Stimulated activated naive CD4-positive, alpha-beta T cell (primary cell): ENCODE measurements at regions not wholly inside any gene's neighbourhood (a gene's known extent, or its start where the extent isn't known, plus 50 kb on each side); places are given as distances from the start of the nearest gene placed in this dataset.
"Not testable (repeated sequence)": the region's sequence is repeated elsewhere in the genome, so short reads cannot be mapped to it uniquely, and the experiment has no call there.

Experiments
- DNase-seq, 6 experiments: peaks; one replicate each; lab custom pipeline; 2025; lab: John Stamatoyannopoulos, UW

DNA sequence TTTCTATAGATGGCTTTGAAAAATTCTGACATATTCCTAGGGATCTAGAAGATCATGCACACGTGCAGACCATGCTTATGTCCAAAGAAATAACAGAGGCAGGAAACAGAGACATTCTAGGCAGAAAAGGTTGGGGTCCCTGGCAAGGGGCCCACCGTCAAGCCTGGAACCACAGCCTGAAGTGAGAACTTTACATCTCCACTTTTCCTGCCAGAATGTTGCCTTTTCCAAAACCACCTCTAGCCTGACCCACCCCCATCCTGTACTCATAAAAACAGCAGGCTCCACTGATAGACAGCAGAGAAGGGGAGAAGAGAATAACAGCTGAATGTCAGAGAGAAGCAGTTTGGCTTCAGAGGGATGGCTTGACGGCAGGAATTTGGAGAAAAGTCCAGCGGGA is 257.3 kb upstream of the NT5E start:
- DNase-seq: no peak

DNA sequence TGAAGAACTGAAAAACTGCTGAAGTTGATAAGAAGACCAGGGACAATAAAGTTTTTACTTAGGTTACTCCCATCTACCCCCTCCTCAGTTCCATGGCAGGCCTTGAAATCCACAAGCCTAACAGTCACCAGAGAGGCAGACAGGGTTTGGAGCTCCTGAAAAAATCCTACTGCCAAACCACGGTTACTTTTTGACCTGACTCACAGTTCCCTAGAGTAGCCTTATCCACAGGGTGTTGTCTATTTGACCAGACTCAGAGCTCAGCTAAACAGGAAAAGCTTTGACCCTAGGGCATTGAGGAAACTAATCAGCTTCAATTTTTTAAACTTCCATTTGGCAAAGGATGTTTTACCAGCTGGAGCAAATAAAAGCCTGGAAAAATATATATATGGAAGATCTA is 257.7 kb upstream of the NT5E start:
- no peak for DNase-seq

DNA sequence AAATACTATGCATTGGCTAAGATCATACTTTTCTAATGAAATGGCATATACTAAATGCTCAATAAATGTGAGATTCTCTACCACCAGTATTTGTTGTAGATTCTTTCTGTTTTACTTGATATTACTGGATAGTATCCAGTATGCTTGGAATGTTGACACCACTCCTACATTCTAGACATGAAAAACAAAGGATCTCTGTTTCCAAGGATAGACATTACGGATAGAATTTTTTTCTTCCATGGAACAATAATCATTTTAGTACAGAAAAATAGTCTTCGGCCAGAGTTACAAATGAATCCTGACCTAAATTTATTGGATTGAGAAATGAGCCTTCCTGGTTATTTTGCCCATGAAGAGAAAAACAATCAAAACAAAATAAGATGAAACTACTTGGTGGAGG is 258.2 kb upstream of the NT5E start:
- no peak for DNase-seq

DNA sequence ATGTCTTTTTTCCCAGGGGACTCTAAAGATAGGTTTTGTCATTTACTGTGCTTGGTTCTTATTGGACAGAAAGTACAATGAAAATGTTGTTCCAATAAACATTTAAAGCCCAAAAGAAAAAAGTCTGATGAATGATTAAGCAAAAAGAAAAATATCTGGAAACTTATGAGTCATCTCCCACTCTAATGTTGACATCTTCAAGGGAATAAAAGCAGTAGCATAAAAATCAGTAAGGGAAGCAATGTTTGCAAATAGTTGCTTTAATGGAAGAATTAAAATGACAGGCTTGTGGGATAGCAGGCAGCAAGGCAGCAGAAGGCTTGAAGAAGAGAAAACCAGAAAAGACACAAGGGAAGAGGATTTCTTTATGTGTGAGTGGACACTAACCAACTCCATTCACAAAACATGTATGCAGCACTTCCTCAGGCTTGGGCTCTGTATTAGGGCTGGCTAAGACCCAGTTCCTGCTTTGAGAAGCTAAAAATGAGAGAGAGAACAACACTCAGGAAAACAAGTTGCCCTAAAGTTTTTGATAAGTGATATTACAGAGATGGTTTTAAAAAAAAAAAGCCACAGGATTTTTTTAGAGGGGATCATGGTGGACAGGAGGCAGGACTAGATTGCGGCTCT is 263.2 kb upstream of the NT5E start:
- no peak for DNase-seq

DNA sequence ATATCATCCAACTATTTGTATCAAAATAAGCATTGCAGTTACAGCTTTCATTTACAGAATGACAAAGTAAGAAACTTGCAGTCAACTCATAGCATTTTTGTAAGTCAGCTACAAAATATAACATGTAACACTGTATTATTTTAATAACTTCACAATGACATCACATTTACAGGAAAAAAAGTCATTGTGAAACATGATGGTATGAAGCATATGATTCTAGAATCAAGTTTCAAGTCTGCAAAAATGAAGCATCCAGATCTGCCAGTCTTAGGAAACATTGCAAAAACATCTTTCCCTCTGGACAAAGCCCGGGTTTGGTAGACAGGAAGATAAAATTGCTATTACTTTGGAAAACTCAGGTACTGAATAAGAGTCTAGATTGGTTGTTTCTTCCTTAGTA is 263.9 kb upstream of the NT5E start:
- DNase-seq: no peak

DNA sequence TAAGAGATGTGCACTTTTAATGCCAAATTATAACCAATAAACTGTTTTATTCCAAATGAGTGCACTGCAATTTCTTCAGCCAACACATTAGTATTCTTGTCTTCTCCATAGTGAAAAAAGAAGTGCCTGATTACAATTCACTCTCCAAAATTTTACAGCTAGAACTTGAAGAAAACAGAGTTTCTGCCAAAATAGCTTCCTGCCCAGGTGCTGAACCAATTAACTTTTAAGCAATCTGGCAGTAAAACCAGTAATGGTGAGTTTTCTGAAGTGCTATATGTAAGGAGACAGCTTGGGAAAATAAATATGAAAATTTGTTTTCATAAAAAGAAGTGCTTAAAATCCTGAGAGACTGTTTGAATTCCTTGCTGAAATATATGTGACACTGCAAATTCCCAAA is 266.0 kb upstream of the NT5E start:
- DNase-seq: no peak

DNA sequence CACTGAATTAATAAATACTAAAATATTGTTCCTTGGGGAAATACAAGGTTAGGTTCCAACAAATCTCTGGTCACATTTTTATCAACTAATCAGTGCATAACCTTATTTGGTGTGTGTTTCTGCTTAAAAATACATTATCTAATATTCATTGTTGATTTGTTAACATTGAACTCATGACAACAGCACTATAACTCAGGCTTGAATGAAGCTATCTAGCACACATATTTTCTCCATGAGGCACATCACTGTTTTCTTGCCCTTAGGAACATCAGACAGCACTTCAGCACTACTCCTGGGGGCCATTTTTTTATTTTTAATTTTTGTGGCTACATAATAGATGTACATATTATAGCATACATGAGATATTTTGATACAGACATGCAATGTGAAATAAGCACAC is 277.2 kb upstream of the NT5E start:
- DNase-seq: no peak

DNA sequence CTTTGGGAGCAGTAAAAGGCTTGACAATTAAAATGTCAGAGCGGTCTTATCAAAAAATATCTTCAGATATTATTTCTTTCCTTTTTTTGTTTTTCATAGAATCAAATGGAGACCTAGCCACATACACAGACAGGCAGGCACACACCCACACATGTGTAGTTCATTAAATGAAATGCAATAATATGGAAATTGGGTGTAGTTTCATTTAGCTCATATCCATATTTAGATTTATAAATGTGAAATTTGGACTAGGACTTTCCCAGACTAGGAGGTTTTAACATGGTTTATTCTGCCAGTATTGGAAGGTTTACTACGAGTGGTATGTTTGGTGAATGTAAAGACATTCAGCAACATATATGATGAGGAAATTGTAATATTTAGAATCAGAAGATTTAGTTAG is 277.7 kb upstream of the NT5E start:
- no peak for DNase-seq

DNA sequence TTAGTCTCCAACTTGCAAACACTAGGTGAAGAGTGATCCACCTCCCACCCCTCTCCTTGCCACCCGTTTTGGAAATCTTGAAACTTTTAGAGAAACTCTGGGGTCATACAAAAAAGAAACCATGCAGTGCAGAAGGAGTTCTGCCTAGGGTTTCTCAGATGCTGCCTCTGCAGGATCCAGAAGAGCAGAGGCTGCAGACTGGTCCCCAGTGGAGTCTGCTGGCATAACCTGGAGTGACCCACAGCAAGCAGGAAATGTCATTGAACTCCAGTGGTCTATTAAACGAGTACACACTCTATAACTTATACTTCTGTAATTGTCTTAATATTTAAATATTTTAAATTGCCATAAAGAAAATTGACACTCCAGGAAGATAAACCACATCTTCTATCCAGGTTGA is 280.7 kb upstream of the NT5E start:
- DNase-seq: no peak

DNA sequence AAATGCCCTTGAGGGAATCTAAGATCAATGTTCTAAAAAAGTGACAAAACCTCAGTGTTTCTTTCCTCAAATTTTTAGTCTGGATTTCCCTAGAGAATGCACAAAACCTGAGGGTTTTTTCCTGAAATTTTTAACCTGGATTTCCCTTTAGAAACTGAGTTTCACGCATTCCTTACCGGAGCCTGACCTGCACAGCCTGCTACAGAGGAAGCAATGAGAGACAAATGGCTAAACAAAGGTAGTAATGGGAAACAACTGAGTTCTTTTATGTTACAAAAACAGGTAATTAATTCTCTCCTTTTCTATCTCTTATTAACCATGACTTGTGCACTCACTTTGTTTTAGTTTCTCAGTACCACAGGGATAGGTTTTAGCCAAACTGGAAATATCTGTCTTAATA is 281.7 kb upstream of the NT5E start:
- no peak for DNase-seq

DNA sequence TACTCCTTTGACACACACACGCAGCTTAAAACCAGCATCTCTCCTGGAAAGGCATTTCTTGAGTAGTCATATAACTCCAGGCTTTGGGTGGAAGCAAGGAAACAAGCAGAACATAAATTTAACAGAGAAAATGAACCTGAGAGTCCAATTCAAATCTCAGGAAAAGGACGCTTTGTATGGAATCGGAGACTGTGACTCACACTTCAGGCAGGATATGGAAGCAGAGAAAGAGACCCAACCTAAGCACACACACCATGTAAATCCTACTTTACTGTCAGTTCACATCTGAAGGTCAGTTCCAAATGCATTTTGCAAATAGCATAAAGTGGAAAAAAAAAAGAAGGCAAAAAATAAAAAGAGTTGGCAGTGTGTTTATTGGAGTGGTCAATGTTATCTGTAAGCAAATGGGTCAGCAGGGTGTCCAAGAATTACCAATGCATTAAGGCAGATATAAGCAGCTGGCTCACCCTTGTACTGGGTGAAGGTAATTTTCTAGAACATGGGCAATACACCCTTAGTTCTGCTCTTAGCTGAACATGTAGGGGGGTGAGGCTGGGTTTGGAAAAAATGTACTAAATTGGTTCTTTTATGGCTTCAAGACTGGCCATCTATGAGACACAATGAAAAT is 283.7 kb upstream of the NT5E start:
- DNase-seq: no peak

DNA sequence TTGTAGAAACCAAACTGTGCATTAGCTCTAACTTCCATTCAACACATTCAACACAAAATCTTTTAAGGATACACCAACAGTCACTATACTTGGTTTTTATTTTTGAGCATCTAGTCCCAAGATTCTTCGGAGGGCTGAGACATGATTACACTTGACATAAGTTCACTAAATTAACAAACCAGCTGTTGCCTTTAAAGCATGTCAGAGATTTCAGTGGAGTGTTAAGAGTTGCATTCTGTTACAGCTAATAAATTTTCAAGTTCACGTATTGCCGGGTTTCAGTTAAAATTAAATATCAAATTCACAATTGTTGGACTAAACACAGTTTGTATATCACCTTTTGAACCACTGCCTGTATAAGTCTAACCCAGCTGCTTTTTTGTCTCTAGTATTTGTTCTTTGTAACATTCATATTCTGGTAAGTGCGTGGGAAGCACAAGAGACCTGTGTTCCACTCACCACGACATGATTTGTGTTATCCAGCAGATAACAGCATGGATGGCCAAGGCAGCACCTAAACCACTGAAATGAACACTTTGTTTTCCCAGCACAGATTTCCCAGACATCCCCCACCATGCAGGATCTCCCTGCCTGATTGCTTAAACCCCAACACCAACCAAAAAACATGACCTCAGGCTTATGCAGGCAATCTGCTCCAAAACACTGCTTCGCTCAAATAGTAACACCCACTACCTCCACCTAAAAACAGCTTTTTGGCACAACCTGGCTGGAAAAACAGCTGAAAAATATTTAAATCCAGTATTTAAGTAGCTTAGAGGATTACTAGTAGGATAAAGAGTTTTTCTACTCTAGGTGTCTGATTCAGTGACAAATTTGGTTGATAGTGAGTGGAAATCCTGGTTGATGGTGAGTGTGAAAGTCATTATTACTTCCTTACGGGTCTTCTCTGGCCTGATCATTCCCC is 286.5 kb upstream of the NT5E start:
- no peak for DNase-seq

DNA sequence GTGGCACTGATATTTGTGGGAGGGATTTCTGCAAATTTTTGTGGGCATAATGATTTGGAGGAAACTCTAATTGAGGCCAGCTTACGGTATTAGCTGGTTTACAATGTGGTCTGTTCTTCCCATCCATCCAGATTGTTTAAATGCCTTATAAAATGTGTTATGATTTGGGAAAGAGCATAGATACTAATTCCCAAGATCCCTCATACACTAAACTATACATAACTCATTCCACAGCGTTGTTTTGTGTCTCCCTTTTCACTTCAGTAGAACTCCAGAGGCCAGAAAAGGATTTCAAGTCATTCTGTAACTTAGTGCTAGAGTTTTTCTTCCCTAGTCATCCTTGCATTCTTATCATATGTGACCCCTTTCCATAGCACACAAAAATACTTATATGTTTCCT is 292.6 kb upstream of the NT5E start:
- no peak for DNase-seq

DNA sequence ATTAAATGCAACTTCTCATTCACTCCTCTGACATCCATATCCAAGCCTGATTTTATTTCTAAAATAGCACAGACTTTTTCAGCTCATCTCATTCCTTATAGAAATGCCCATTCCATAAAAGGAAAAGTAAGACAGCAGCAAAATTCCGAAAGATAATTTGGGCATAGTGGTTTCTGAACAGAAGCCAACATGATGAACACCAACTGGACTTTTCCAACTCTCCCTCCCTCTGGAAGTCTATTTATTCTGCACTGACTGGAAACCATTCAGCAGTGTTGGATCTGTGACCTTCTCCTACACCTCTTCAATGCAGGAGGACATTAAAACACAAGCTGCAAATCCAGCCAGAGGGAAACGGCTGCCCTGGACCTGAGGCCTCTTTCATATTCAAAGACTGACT is 306.2 kb upstream of the NT5E start:
- DNase-seq: no peak

DNA sequence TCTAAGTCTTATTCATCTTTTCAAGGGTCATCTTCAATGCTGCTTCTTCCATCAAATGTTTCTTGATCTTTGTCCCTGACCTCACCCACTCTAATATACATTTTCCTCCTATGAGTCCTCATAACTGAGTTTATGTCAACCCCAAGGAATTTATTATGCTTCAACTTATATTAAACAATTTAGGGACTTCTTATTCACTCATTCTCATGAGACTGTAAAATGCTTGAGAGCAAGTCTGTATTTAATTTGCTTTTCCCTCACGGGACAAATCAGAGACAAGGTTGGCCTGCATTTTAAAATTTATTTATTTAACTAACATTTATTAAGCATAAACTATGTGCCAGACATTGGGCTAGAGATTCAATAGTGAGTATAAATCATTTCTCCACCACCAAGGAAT is 312.0 kb upstream of the NT5E start:
- no peak for DNase-seq

DNA sequence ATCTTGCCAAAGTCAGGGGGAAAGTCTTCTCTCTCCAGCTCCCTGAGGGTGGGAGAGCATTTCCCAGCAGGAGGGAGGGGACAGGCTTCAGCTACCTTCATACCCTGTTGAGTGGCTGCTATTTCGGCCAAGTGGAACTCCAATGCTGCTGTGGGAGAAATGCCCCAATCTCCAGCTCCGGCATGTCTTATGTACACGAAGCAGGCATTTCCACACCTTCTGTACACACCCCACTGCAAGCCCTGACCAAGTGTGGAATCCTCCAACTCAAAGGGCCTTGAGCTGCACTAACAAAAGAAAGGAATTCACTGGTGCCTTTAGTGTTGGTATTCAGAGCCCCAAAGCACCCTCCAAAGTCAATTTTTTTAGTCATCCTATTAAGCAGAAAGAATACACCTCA is 313.6 kb upstream of the NT5E start:
- DNase-seq: no peak

DNA sequence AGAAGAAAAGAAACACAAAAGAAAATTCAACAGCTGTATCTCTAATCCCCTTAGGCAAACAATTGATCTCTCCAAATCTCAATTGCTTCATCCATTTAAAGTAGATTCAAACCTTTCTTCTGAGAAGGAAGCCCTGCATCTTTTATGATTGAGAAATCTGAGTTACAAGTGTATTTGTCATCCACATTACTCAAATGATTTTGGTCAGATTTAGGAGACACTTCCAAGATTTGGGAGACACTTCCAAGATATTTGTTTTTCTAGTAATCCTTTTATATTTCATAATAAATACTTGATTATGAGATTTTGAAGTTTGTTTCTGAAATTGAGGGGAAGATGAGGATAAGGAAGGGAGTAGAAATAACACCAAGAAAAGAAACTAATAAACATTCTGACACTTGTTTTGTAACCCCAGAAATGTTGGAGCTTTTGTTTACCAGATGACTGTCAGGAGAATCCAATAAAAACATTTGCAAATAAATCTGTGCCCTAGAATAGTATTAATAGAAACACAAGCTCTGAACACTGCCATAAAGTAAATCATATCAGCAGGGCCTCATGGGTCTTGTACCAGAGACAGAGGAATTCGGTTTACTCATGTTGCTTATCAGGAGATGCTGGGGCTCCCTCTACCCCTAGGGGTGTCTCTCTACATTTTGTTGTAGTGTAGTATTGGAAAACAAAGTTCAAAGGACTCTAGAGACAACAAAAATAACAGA is 314.3 kb upstream of the NT5E start:
- no peak for DNase-seq

DNA sequence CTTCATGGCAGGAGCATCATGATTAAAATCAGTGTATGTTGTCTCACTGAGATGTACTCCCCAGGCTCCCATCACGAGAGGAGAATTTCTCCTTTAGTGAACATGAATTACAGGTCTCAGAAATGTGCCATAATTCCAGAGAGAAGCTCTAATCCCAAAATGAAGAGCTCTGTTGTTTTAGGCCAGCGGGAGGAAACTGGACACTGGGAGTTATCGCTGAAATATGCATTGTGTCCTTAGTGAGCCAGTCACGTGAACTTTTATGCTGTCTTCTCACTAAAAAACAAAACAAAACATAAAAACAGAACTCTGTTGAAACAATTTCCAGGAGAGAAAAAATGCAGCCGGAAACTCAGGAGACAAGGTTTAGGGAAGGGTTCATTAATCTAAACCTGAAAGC is 315.7 kb upstream of the NT5E start:
- DNase-seq: no peak

DNA sequence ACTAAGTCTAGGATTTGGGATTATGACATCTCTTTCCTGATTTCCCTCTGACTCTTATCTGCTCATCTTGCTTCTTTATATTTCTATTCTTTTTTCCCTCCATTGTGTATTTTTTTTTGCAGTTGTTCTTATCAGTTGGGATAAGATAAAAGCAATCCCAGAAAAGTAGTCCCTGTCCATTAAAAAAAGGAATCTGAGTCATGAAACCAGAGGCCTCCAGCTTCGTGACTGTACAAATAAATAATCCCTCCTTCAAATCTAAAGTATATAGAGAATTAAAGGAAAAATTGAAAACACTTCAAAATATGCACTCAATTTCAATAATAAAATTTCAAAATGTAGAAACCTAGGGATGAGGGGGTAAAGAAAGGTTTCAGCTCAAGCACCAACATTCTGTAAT is 317.8 kb upstream of the NT5E start:
- no peak for DNase-seq

DNA sequence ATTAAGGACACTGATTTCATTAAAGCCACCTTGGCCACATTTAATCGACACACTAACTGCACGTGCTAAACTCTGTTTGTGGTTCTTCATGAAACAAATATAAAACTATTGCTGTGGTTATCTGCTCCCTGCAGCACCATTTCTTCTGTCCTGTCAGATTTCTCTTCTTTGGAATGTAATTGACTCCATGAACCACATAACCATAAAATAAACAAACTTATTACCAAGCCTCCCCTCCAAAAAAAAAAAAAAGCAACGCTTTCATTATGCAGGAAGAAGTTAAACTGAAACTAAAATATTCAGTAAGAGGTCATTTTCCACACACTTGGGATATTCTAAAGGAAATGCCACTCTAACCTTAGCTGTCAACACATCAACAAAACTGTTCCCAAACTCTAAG is 319.1 kb upstream of the NT5E start:
- no peak for DNase-seq

DNA sequence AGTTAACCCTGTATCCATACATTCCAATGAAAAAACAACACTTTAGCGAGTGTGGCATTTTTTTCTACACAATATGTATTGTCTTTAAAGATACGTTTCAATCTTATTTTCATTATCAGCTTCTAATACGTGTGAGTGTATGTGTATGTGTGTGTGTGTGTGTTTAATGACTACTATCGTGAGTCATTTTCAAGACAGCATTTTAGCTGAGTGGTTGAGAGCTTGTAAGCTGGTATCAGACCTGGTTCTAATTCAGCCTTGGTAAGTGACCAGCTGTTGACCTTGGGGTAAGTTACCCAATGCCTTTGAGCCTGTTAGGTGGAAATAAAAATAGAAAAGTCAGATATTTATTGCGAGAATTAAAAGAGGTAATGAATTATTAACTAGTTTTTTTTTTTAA is 320.0 kb upstream of the NT5E start:
- no peak for DNase-seq

DNA sequence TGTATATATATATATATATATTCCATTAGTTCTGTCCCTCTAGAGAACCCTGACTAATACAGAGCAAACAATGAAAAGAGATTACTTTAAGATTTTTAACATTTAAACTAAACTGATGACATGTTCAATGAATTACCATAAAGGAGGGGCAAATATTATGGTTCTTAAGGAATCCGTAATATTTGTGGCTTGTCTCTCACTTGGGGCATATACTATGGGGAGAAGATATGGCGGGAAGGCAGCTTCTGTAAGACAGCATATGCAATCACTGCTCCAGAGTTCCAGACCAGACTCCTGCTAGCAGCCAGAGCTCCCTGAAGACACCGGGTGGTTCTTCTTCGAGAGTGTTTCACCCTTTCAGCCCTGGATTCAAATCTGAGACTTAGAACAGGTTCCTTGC is 321.1 kb upstream of the NT5E start:
- DNase-seq: no peak

DNA sequence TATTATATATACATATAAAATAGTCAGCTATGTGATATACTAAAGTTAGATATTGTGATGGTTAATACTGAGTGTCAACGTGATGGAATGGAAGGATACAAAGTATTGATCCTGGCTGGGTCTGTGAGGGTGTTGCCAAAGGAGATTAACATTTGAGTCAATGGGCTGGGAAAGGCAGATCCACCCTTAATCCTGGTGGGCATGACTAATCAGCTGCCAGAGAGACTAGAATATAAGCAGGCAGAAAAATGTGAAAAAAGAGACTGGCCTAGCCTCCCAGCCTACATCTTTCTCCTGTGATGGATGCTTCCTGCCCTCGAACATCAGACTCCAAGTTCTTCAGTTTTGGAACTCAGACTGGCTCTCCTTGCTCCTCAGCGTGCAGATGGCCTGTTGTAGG is 321.6 kb upstream of the NT5E start:
- not testable (repeated sequence) for DNase-seq
